DND-41 (cell line): ENCODE measurements at regions not wholly inside any gene's neighbourhood (a gene's known extent, or its start where the extent isn't known, plus 50 kb on each side); places are given as distances from the start of the nearest gene placed in this dataset.

ENCODE experiments used
- ATAC-seq: fragments of 200-7000 bp; cut with Tn5 transposase; 3 replicates; pipeline ENCODE4 v1.9.1; 2021; ENCODE audit warnings: low read depth; ENCODE audit not compliant: insufficient read depth
- DNase-seq: peaks from one replicate; pipeline ENCODE4 v3.0.0-alpha.2; 2020
- H2AFZ ChIP-seq: 2 replicates; pipeline ENCODE4 v1.6.0; 2012; ENCODE audit warnings: low read depth, low read length
- H3K27ac ChIP-seq: 2 replicates; pipeline ENCODE4 v1.5.1; 2012; ENCODE audit warnings: low read length, inconsistent platforms
- H3K27me3 ChIP-seq: fragments of 200-600 bp; sonication (generic); 2 replicates; pipeline ENCODE4 v1.6.0; 2012; ENCODE audit warnings: low read length, mild to moderate bottlenecking, inconsistent platforms; ENCODE audit not compliant: insufficient read depth, poor library complexity
- H3K36me3 ChIP-seq: 2 replicates; pipeline ENCODE4 v1.5.1; 2012; ENCODE audit warnings: low read length, inconsistent platforms; ENCODE audit not compliant: insufficient read depth
- H3K4me1 ChIP-seq: 2 replicates; pipeline ENCODE4 v1.5.1; 2012; ENCODE audit warnings: mild to moderate bottlenecking, low read length; ENCODE audit not compliant: insufficient read depth
- H3K4me2 ChIP-seq: 2 replicates; pipeline ENCODE4 v1.6.0; 2012; ENCODE audit warnings: mild to moderate bottlenecking, moderate library complexity, low read length, inconsistent platforms; ENCODE audit not compliant: insufficient read depth
- H3K4me3 ChIP-seq, 2 experiments: fragments of 200-600 bp in 1 of 2; shearing (Covaris generic) in 1 of 2; 2 replicates each; pipeline ENCODE4 v1.5.1; 2012 to 2016; ENCODE audit warnings: inconsistent platforms in 2 of 2, low read length in 2 of 2, mild to moderate bottlenecking in 2 of 2, low read depth in 1 of 2, moderate library complexity in 1 of 2
- H3K79me2 ChIP-seq: 2 replicates; pipeline ENCODE4 v1.6.0; 2012; ENCODE audit warnings: low read length, inconsistent platforms; ENCODE audit not compliant: insufficient read depth
- H3K9ac ChIP-seq: 2 replicates; pipeline ENCODE4 v1.6.0; 2012; ENCODE audit warnings: low read depth, mild to moderate bottlenecking, inconsistent platforms, low read length, moderate library complexity
- H3K9me3 ChIP-seq: 2 replicates; pipeline ENCODE4 v1.5.1; 2012; ENCODE audit warnings: low read length, moderate library complexity, mild to moderate bottlenecking, inconsistent platforms; ENCODE audit not compliant: insufficient read depth, severe bottlenecking
- H4K20me1 ChIP-seq: 2 replicates; pipeline ENCODE4 v1.6.0; 2012; ENCODE audit warnings: low read length; ENCODE audit not compliant: insufficient read depth
- EZH2 ChIP-seq: IDR thresholded peaks from 3 replicates; pipeline ENCODE4 v1.6.1; 2012; ENCODE audit warnings: borderline replicate concordance, low read depth, mild to moderate bottlenecking, moderate library complexity, low read length, inconsistent platforms; ENCODE audit not compliant: severe bottlenecking
- TF ChIP-seq, protein P1 (sequence below): IDR thresholded peaks from 2 replicates; pipeline ENCODE4 v1.5.1; 2012; ENCODE audit warnings: borderline replicate concordance, low read length, moderate library complexity, mild to moderate bottlenecking; ENCODE audit not compliant: poor library complexity, severe bottlenecking; ENCODE audit errors: extremely low read depth

- no peaks in the 10 kb centered on the region for H3K27me3 ChIP-seq
- no peaks in the 10 kb centered on the region for H3K36me3 ChIP-seq
- TF ChIP-seq, protein P1, sequence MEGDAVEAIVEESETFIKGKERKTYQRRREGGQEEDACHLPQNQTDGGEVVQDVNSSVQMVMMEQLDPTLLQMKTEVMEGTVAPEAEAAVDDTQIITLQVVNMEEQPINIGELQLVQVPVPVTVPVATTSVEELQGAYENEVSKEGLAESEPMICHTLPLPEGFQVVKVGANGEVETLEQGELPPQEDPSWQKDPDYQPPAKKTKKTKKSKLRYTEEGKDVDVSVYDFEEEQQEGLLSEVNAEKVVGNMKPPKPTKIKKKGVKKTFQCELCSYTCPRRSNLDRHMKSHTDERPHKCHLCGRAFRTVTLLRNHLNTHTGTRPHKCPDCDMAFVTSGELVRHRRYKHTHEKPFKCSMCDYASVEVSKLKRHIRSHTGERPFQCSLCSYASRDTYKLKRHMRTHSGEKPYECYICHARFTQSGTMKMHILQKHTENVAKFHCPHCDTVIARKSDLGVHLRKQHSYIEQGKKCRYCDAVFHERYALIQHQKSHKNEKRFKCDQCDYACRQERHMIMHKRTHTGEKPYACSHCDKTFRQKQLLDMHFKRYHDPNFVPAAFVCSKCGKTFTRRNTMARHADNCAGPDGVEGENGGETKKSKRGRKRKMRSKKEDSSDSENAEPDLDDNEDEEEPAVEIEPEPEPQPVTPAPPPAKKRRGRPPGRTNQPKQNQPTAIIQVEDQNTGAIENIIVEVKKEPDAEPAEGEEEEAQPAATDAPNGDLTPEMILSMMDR = no peak
- no peak for TF ChIP-seq EZH2
- H3K9ac ChIP-seq = no peak overlapping the region
- DNase-seq = no peak
- ATAC-seq = no peak
- H3K4me1 ChIP-seq = no peaks in the 10 kb centered on the region
- H3K27ac ChIP-seq = no peak overlapping the region
- no peak overlapping the region for H2AFZ ChIP-seq
- no peak overlapping the region for H3K4me3 ChIP-seq
- no peak overlapping the region for H3K4me2 ChIP-seq
- peaks cover 7% of the 10 kb centered on the region for H3K9me3 ChIP-seq
- no peaks in the 10 kb centered on the region for H4K20me1 ChIP-seq
- H3K79me2 ChIP-seq = no peaks in the 10 kb centered on the region
Observed at GRCh38 chr4:63526251-63526650, 883.0 kb downstream of the TECRL start.

DNA sequence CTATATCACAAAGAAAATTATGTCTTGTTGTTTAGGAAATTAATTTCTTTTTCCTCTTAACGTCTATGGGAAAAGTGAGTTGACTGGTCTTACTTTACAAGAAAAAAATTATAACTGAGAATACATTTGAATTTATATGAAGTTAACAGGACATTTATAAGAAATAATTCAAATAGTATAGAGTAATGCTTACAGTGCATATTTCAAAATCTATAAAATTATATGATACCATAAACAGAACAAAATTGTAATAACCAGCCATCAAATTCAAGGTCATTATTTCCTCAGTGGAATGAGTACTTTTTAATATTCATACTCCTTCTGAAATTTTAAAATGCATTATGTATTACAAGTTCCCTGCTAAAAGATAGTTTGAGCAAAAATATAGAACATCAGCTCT, 884.5 kb downstream of the TECRL start:
- H3K4me1 ChIP-seq = no peaks in the 10 kb centered on the region
- no peak for ATAC-seq

DNA sequence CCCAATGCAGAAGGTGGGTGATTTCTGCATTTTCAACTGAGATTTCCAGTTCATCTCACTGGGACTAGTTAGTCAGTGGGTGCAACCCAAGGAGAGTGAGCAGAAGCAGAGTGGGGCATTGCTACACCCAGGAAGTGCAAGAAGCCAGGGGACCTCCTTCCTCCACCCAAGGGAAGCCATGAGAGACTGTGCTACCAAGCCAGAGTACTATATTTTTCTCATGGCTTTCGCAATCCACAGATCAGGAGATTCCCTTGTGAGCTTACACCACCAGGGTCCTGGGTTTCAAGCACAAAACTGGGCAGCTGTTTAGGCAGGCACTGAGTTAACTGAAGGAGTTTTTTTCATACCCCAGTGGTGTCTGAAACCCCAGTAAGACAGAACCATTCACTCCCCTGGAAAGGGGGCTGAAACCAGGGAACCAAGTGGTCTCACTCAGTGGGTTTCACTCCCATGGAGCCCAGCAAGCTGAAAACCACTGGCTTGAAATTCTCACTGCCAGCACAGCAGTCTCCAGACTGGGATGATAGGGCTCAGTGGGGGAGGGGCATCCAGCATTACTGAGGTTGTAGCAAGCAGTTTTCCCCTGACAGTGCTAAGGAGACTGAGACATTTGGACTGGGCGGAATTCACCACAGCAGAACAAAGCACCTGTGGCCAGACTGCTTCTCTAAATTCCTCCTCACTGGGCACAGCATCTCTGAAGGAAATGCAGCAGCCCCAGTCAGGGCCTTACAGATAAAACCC, 903.4 kb downstream of the TECRL start:
- Histone ChIP-seq H3K27me3 (no peaks in the 10 kb centered on the region), H3K4me3 (no peak overlapping the region), H3K27ac (no peak overlapping the region), H3K79me2 (no peaks in the 10 kb centered on the region), H3K36me3 (no peaks in the 10 kb centered on the region), H3K9me3 (no peaks in the 10 kb centered on the region), H2AFZ (no peak overlapping the region), H3K9ac (no peak overlapping the region), H4K20me1 (no peaks in the 10 kb centered on the region), H3K4me2 (no peak overlapping the region), H3K4me1 (no peaks in the 10 kb centered on the region)
- no peak for TF ChIP-seq EZH2
- TF ChIP-seq, protein P1 = no peak
- DNase-seq (no peak), ATAC-seq (no peak)

More for the DNA sequence above, 884.5 kb downstream of the TECRL start:
- no peak overlapping the region for H3K27ac ChIP-seq
- no peak overlapping the region for H3K9ac ChIP-seq
- no peaks in the 10 kb centered on the region for H3K79me2 ChIP-seq
- TF ChIP-seq EZH2 = no peak
- TF ChIP-seq, protein P1 = no peak
- H2AFZ ChIP-seq = no peak overlapping the region
- H3K9me3 ChIP-seq = peaks cover 10% of the 10 kb centered on the region
- H3K27me3 ChIP-seq = no peaks in the 10 kb centered on the region
- no peak for DNase-seq
- no peak overlapping the region for H3K4me2 ChIP-seq
- H4K20me1 ChIP-seq = no peaks in the 10 kb centered on the region
- H3K36me3 ChIP-seq = no peaks in the 10 kb centered on the region
- no peak overlapping the region for H3K4me3 ChIP-seq
